ENCODE measurements at regions not wholly inside any gene's neighbourhood (a gene's known extent, or its start where the extent isn't known, plus 50 kb on each side); places are given as distances from the start of the nearest gene placed in this dataset.

- ATAC-seq (no peak), DNase-seq (ENCODE audit: low read depth in 1 of 2, low spot score in 1 of 2) (no peak), FAIRE-seq (no peak)
- Histone ChIP-seq H3K4me2 (no peak overlapping the region), H3K4me1 (no peaks in the 10 kb centered on the region), H3K27ac (no peak overlapping the region), H3K4me3 (no peak overlapping the region), H3K9me3 (peaks cover 4% of the 10 kb centered on the region; the same call in 2 of the 3 replicates)
- ChIA-PET CTCF (no interaction called here), POLR2A (no interaction called here)
- 3% methylated on average over 1 of the region's 1 CpG for WGBS (ENCODE audit: missing lambda C conversion rate)
- TF ChIP-seq GATA3 (IDR thresholded peaks at IDR 0.05; ENCODE audit: borderline replicate concordance): no peak
- no peak for TF ChIP-seq ZFP36 (IDR thresholded peaks at IDR 0.05; ENCODE audit: borderline replicate concordance, partially characterized antibody)
- no peak for TF ChIP-seq REST (IDR thresholded peaks at IDR 0.05)
- no peak for TF ChIP-seq RARB (CRISPR knock-in tag; IDR thresholded peaks at IDR 0.05)
- TF ChIP-seq BCL3 (IDR thresholded peaks at IDR 0.05): no peak
- no peak for TF ChIP-seq POLR2AphosphoS2 (conservative IDR thresholded peaks at IDR 0.05; ENCODE audit: low read length)
- no peak for TF ChIP-seq BHLHE40 (IDR thresholded peaks at IDR 0.05; ENCODE audit: low read depth, low read length)
- TF ChIP-seq EHMT2 (IDR thresholded peaks at IDR 0.05; ENCODE audit: low read depth): no peak
These were observed 861.8 kb downstream of the TRIB2 start for GRCh38 chr2:13578547-13578946.

- ATAC-seq: no peak
- H3K27ac ChIP-seq: no peak overlapping the region
- no peaks in the 10 kb centered on the region; the same call in 2 of the 3 replicates for H3K9me3 ChIP-seq
- no peak for FAIRE-seq
- no peaks in the 10 kb centered on the region for H3K4me1 ChIP-seq
- no peak overlapping the region for H3K4me3 ChIP-seq
- no peak for TF ChIP-seq TP53 (CRISPR knock-in tag; IDR thresholded peaks at IDR 0.05)
- TF ChIP-seq PBX3 (IDR thresholded peaks at IDR 0.05): no peak
- no peak for TF ChIP-seq CEBPB (IDR thresholded peaks at IDR 0.05)
- no peak for TF ChIP-seq CTCF (IDR thresholded peaks at IDR 0.05)
- no peak for TF ChIP-seq PHF8 (IDR thresholded peaks at IDR 0.05; ENCODE audit: borderline replicate concordance, low read depth)
- no peak for TF ChIP-seq NR3C1 (IDR thresholded peaks at IDR 0.05)
- TF ChIP-seq HMGXB4 (CRISPR knock-in tag; IDR thresholded peaks at IDR 0.05; ENCODE audit: borderline replicate concordance): no peak
- TF ChIP-seq EP300 (IDR thresholded peaks at IDR 0.05): no peak
- TF ChIP-seq NFE2L2 (conservative IDR thresholded peaks at IDR 0.05; ENCODE audit: low read length): no peak
- 49% methylated on average over 10 of the region's 10 CpGs for WGBS (ENCODE audit: missing lambda C conversion rate)
- CTCF ChIA-PET: no interaction called here
- no peak overlapping the region for H3K4me2 ChIP-seq
- DNase-seq (ENCODE audit: low read depth in 1 of 2, low spot score in 1 of 2): no peak
- POLR2A ChIA-PET: no interaction called here
These were observed 864.7 kb downstream of the TRIB2 start for GRCh38 chr2:13581471-13581870.

All from A549 (cell line).